Fibroblast of the aortic adventitia (primary cell): ENCODE measurements at regions not wholly inside any gene's neighbourhood (a gene's known extent, or its start where the extent isn't known, plus 50 kb on each side); places are given as distances from the start of the nearest gene placed in this dataset.
A peak's percentile ranks its signal among the peaks of the same experiment; 100 is the strongest.
"Not testable (repeated sequence)": the region's sequence is repeated elsewhere in the genome, so short reads cannot be mapped to it uniquely, and the experiment has no call there.

ENCODE experiments used
- DNase-seq: peaks from one replicate; pipeline ENCODE4 v3.0.0-alpha.2; 2010; ENCODE audit warnings: low read depth
- H3K4me3 ChIP-seq: 2 replicates; pipeline ENCODE4 v1.5.1; 2011; ENCODE audit warnings: low read depth, mild to moderate bottlenecking, control low read depth, low read length, moderate library complexity
- TF ChIP-seq, protein P1 (sequence below): IDR thresholded peaks from 2 replicates; pipeline ENCODE4 v1.5.1; 2011; ENCODE audit warnings: mild to moderate bottlenecking, low read length, control low read depth, inconsistent platforms; ENCODE audit not compliant: insufficient read depth

GRCh38 chr2:220743203-220743602 lies 828.9 kb downstream of the EPHA4 start:
- TF ChIP-seq, protein P1, sequence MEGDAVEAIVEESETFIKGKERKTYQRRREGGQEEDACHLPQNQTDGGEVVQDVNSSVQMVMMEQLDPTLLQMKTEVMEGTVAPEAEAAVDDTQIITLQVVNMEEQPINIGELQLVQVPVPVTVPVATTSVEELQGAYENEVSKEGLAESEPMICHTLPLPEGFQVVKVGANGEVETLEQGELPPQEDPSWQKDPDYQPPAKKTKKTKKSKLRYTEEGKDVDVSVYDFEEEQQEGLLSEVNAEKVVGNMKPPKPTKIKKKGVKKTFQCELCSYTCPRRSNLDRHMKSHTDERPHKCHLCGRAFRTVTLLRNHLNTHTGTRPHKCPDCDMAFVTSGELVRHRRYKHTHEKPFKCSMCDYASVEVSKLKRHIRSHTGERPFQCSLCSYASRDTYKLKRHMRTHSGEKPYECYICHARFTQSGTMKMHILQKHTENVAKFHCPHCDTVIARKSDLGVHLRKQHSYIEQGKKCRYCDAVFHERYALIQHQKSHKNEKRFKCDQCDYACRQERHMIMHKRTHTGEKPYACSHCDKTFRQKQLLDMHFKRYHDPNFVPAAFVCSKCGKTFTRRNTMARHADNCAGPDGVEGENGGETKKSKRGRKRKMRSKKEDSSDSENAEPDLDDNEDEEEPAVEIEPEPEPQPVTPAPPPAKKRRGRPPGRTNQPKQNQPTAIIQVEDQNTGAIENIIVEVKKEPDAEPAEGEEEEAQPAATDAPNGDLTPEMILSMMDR, result no peak
- H3K4me3 ChIP-seq, result no peak overlapping the region
- DNase-seq, result no peak

DNA sequence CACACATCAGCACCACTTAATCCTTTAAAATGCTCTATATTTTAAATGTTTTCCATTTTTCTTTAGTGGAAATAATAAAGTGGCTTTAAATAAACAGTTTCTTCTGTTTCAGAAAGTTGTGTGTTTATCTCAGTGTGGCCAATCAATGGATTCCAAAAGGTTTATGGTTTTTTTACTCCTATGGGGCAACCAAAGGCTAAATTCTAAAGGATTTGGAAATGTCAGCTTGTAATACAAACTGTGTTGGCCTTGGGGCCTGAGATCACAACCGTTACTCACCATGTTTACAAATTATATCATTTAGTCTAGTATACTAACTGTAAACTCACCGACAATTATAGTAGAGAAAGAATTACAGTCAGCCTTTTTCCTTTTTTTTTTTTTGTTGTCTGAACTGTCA lies 827.2 kb downstream of the EPHA4 start:
- TF ChIP-seq, protein P1, result no peak
- H3K4me3 ChIP-seq, result no peak overlapping the region
- DNase-seq, result no peak

- TF ChIP-seq, protein P1, result no peak
- no peak for DNase-seq
- H3K4me3 ChIP-seq, result no peak overlapping the region
These were observed 826.4 kb downstream of the EPHA4 start for GRCh38 chr2:220745682-220746081.

GRCh38 chr2:220747736-220748135 lies 824.4 kb downstream of the EPHA4 start:
- TF ChIP-seq, protein P1, result no peak
- DNase-seq, result no peak

DNA sequence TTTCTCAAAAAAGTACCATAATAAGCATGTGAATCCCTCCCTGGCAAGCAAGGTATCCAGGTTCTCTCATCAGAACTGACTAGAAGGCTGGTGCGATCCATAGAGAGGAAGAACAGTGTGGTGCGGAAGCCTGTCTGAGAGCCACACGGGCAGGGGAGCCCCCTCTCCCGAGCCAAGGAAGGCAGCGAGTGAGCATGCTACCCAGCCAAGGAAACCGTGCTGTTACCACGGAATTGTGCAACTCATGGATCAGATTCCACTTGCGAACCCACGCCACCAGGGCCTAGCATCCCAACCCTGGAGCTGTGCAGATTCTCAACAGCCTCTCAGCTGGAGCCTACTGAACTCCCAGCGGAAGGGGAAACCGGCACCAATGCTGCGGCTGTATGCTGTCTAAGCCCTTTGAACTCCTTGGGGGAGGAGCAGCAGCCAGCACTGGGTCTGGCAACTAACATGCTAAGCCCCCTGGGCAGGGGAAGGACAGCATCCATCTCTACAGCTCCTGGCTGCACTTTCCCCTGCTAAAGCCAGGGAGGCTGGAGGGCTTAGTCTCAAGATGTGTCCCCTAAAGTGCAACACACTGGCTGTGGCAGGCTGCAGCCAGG lies 823.1 kb downstream of the EPHA4 start:
- H3K4me3 ChIP-seq, result no peak overlapping the region
- TF ChIP-seq, protein P1, result no peak
- DNase-seq, result no peak

More at GRCh38 chr2:220747736-220748135, 824.4 kb downstream of the EPHA4 start:
- H3K4me3 ChIP-seq, result no peak overlapping the region

DNA sequence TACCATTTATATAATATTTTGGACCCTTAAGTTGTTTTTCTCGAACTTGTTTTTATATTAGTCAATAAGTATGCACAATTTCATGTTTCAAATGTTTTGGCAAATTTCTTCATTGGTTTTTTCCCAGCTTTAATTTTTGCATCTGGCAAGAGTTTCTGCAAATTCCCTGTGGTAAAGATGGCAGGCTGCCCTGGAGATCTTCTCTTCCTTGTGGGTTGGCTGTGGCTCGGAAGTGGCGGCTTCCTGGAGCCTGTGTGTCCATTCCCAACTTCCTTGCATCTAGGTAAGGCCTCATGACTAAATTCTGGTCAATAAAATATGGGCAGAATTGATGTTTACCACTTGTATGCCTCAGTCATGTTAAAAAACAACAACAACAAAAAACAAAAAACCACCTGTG lies 818.6 kb downstream of the EPHA4 start:
- no peak overlapping the region for H3K4me3 ChIP-seq
- TF ChIP-seq, protein P1, result no peak
- peak; percentile 1 for DNase-seq

DNA sequence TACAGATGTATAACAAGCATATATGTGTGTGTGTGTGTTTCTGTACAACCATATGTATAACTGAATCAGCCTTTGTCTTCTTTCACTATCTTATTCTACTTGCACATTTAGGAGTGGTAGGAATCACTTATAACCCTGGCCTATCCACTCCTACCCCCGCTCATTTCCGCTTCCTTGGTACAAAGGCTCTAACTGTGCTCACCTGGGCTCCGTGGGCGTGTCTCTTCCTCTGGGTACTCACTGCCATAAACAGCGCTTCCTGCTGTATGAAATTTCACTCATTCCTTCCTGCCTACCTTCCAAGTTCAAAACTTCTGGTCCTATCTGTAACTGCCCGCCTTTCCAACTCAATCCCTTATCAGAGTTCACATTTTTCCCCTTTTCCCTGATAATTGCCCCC lies 815.5 kb downstream of the EPHA4 start:
- H3K4me3 ChIP-seq, result no peak overlapping the region
- no peak for DNase-seq
- TF ChIP-seq, protein P1, result no peak

DNA sequence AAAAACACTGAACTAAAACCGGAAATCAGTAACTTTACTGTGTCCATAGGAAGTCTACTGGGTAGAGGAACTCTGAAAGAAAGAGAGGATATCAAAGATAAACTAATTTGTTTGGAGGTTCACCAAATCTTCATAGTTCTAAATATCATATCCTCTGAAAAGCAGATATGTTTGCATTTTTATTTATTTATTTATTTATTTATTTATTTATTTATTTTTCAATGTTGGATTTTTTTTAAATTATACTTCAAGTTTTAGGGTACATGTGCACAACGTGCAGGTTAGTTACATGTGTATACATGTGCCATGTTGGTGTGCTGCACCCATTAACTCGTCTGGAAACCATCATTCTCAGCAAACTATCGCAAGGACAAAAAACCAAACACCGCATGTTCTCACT lies 813.7 kb downstream of the EPHA4 start:
- H3K4me3 ChIP-seq, DNase-seq: not testable (repeated sequence)
